Activated CD4-positive, alpha-beta T cell treated with anti-CD3 and anti-CD28 coated beads, Interleukin-2, amount 10 ng/mL, durations not matched to agents 7 days and 5 days (primary cell): ENCODE measurements at regions not wholly inside any gene's neighbourhood (a gene's known extent, or its start where the extent isn't known, plus 50 kb on each side); places are given as distances from the start of the nearest gene placed in this dataset.

Experiments used
- CTCF ChIA-PET: fragments of 350-600 bp; sonication (Branson Sonifier 250); formaldehyde crosslinking; loops from one replicate; lab custom pipeline; 2021; ENCODE audit warnings: antibody characterized with exemption; lab: Charles Lee
- POLR2A ChIA-PET: fragments of 350-600 bp; sonication (Branson Sonifier 250); formaldehyde crosslinking; loops from one replicate; lab custom pipeline; 2021; ENCODE audit warnings: antibody characterized with exemption; lab: Charles Lee
- DNase-seq: peaks from one replicate; pipeline ENCODE4 v3.0.0-alpha.2; 2020
- H3K27ac Mint-ChIP-seq: one replicate; pipeline ENCODE4 v1.8.0; 2021; ENCODE audit warnings: mild to moderate bottlenecking, moderate library complexity, mixed read lengths
- H3K27me3 Mint-ChIP-seq: one replicate; pipeline ENCODE4 v1.8.0; 2021; ENCODE audit warnings: mixed read lengths
- H3K36me3 Mint-ChIP-seq: one replicate; pipeline ENCODE4 v1.8.0; 2021; ENCODE audit warnings: low read depth, mixed read lengths
- H3K4me1 Mint-ChIP-seq: one replicate; pipeline ENCODE4 v1.8.0; 2021; ENCODE audit warnings: mixed read lengths
- H3K4me3 Mint-ChIP-seq: one replicate; pipeline ENCODE4 v1.8.0; 2021; ENCODE audit warnings: mild to moderate bottlenecking, moderate library complexity, mixed read lengths
- H3K9me3 Mint-ChIP-seq: one replicate; pipeline ENCODE4 v1.8.0; 2021; ENCODE audit warnings: mixed read lengths

- DNase-seq, result no peak
- Mint-ChIP-seq H3K4me1 (no peaks in the 10 kb centered on the region), H3K27ac (no peak overlapping the region), H3K4me3 (no peak overlapping the region), H3K36me3 (no peaks in the 10 kb centered on the region), H3K27me3 (no peaks in the 10 kb centered on the region), H3K9me3 (no peaks in the 10 kb centered on the region)
- CTCF ChIA-PET, result no interaction called here
- POLR2A ChIA-PET, result no interaction called here
Measured at GRCh38 chr11:26244207-26244606, 87.7 kb upstream of the ANO3 start.

GRCh38 chr11:26245046-26245445 lies 86.9 kb upstream of the ANO3 start:
- CTCF ChIA-PET, result no interaction called here
- no peak for DNase-seq

GRCh38 chr11:26247340-26247739 lies 84.6 kb upstream of the ANO3 start:
- CTCF ChIA-PET, result no interaction called here
- Mint-ChIP-seq H3K27ac (no peak overlapping the region), H3K4me1 (no peaks in the 10 kb centered on the region), H3K36me3 (no peaks in the 10 kb centered on the region), H3K27me3 (no peaks in the 10 kb centered on the region), H3K4me3 (no peak overlapping the region), H3K9me3 (no peaks in the 10 kb centered on the region)
- no peak for DNase-seq
- POLR2A ChIA-PET, result no interaction called here

More at GRCh38 chr11:26245046-26245445, 86.9 kb upstream of the ANO3 start:
- no peaks in the 10 kb centered on the region for H3K4me1 Mint-ChIP-seq
- H3K27me3 Mint-ChIP-seq, result no peaks in the 10 kb centered on the region
- POLR2A ChIA-PET, result no interaction called here
- H3K4me3 Mint-ChIP-seq, result no peak overlapping the region
- H3K27ac Mint-ChIP-seq, result no peak overlapping the region
- no peaks in the 10 kb centered on the region for H3K36me3 Mint-ChIP-seq
- H3K9me3 Mint-ChIP-seq, result no peaks in the 10 kb centered on the region

- Mint-ChIP-seq H3K27me3 (no peaks in the 10 kb centered on the region), H3K4me3 (no peak overlapping the region), H3K9me3 (no peaks in the 10 kb centered on the region), H3K36me3 (no peaks in the 10 kb centered on the region), H3K4me1 (no peaks in the 10 kb centered on the region), H3K27ac (no peak overlapping the region)
- POLR2A ChIA-PET, result no interaction called here
- no peak for DNase-seq
- CTCF ChIA-PET, result no interaction called here
Measured at GRCh38 chr11:26248661-26249060, 83.3 kb upstream of the ANO3 start.

GRCh38 chr11:26254378-26254777 lies 77.6 kb upstream of the ANO3 start:
- DNase-seq, result no peak
- POLR2A ChIA-PET, result no interaction called here

GRCh38 chr11:26263769-26264168 lies 68.2 kb upstream of the ANO3 start:
- CTCF ChIA-PET, result interaction anchor here (0.8 to 1.1 kb wide), 2 partner anchors 9 to 74 kb away, joined by 3 to 4 read pairs; no protein-coding TSS in a partner anchor
- Mint-ChIP-seq H3K27ac (no peak overlapping the region), H3K9me3 (no peaks in the 10 kb centered on the region), H3K27me3 (no peaks in the 10 kb centered on the region), H3K4me3 (no peak overlapping the region), H3K36me3 (no peaks in the 10 kb centered on the region), H3K4me1 (no peaks in the 10 kb centered on the region)
- POLR2A ChIA-PET, result no interaction called here
- no peak for DNase-seq

More at GRCh38 chr11:26254378-26254777, 77.6 kb upstream of the ANO3 start:
- Mint-ChIP-seq H3K27ac (no peak overlapping the region), H3K4me1 (no peaks in the 10 kb centered on the region), H3K36me3 (no peaks in the 10 kb centered on the region), H3K9me3 (no peaks in the 10 kb centered on the region), H3K4me3 (no peak overlapping the region), H3K27me3 (no peaks in the 10 kb centered on the region)
- CTCF ChIA-PET, result interaction anchor here (1.5 kb wide), 1 partner anchor 10 kb away, joined by 3 read pairs; no protein-coding TSS in a partner anchor

- Mint-ChIP-seq H3K9me3 (no peaks in the 10 kb centered on the region), H3K27ac (no peak overlapping the region), H3K4me3 (no peak overlapping the region), H3K4me1 (no peaks in the 10 kb centered on the region), H3K27me3 (no peaks in the 10 kb centered on the region), H3K36me3 (no peaks in the 10 kb centered on the region)
- ChIA-PET CTCF (interaction anchor here (0.8 to 1.1 kb wide), 2 partner anchors 10 to 74 kb away, joined by 3 to 4 read pairs; no protein-coding TSS in a partner anchor), POLR2A (no interaction called here)
- DNase-seq, result no peak
Measured at GRCh38 chr11:26264266-26264665, 67.7 kb upstream of the ANO3 start.

- Mint-ChIP-seq H3K27ac (no peak overlapping the region), H3K9me3 (no peaks in the 10 kb centered on the region), H3K36me3 (no peaks in the 10 kb centered on the region), H3K4me1 (no peaks in the 10 kb centered on the region), H3K27me3 (no peaks in the 10 kb centered on the region), H3K4me3 (no peak overlapping the region)
- DNase-seq, result no peak
- ChIA-PET POLR2A (no interaction called here), CTCF (no interaction called here)
Measured at GRCh38 chr11:26268980-26269660, 62.8 kb upstream of the ANO3 start.

- no peak for DNase-seq
- Mint-ChIP-seq H3K4me1 (no peaks in the 10 kb centered on the region), H3K9me3 (no peaks in the 10 kb centered on the region), H3K4me3 (no peak overlapping the region), H3K27ac (no peak overlapping the region), H3K27me3 (no peaks in the 10 kb centered on the region), H3K36me3 (no peaks in the 10 kb centered on the region)
- CTCF ChIA-PET, result no interaction called here
- POLR2A ChIA-PET, result no interaction called here
Measured at GRCh38 chr11:26271666-26272065, 60.3 kb upstream of the ANO3 start.

GRCh38 chr11:26276798-26277424 lies 55.0 kb upstream of the ANO3 start:
- H3K4me3 Mint-ChIP-seq, result no peak overlapping the region
- DNase-seq, result peak; percentile 58
- H3K36me3 Mint-ChIP-seq, result no peaks in the 10 kb centered on the region
- H3K9me3 Mint-ChIP-seq, result no peaks in the 10 kb centered on the region
- CTCF ChIA-PET, result interaction anchor here (1.5 kb wide), 1 partner anchor 12 kb away, joined by 3 read pairs; no protein-coding TSS in a partner anchor
- POLR2A ChIA-PET, result no interaction called here
- no peak overlapping the region for H3K27ac Mint-ChIP-seq
- H3K4me1 Mint-ChIP-seq, result no peaks in the 10 kb centered on the region
- H3K27me3 Mint-ChIP-seq, result no peaks in the 10 kb centered on the region

GRCh38 chr11:26278354-26278753 lies 53.6 kb upstream of the ANO3 start:
- no peaks in the 10 kb centered on the region for H3K36me3 Mint-ChIP-seq
- DNase-seq, result no peak
- no peaks in the 10 kb centered on the region for H3K9me3 Mint-ChIP-seq
- H3K27ac Mint-ChIP-seq, result no peak overlapping the region
- no peaks in the 10 kb centered on the region for H3K4me1 Mint-ChIP-seq
- ChIA-PET POLR2A (no interaction called here), CTCF (interaction anchor here (0.6 kb wide), 1 partner anchor 18 kb away, joined by 3 read pairs; no protein-coding TSS in a partner anchor)
- no peaks in the 10 kb centered on the region for H3K27me3 Mint-ChIP-seq
- H3K4me3 Mint-ChIP-seq, result no peak overlapping the region
